HG02981 (cell line): ENCODE measurements at regions not wholly inside any gene's neighbourhood (a gene's known extent, or its start where the extent isn't known, plus 50 kb on each side); places are given as distances from the start of the nearest gene placed in this dataset.
"Not testable (repeated sequence)": the region's sequence is repeated elsewhere in the genome, so short reads cannot be mapped to it uniquely, and the experiment has no call there.

Experiments used
- ATAC-seq: cut with Tn5 transposase; IDR thresholded peaks from one replicate; pipeline ENCODE4 v1.9.1; 2021; ENCODE audit warnings: mild to moderate bottlenecking, moderate library complexity; ENCODE audit not compliant: unreplicated experiment

DNA sequence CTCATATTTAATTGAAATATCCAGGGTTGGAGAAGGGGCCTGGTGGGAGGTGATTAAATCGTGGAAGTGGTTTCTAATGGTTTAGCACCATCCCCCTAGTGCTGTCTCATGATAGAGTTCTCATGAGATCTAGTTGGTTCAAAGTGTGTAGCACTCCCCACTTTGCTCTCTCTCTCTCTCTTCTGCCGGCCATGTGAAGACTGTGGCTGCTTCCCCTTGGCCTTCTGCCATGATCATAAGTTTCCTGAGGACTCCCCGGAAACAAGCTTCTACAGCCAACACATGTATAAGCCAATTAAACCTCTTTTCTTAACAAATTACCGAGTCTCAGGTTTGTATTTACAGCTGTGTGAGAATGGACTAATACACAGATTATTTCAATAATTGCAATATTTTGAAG is 305.8 kb upstream of the KCND2 start:
- ATAC-seq = no peak

- ATAC-seq = not testable (repeated sequence)
Measured at GRCh38 chr7:119968411-119968810, 304.6 kb upstream of the KCND2 start.

DNA sequence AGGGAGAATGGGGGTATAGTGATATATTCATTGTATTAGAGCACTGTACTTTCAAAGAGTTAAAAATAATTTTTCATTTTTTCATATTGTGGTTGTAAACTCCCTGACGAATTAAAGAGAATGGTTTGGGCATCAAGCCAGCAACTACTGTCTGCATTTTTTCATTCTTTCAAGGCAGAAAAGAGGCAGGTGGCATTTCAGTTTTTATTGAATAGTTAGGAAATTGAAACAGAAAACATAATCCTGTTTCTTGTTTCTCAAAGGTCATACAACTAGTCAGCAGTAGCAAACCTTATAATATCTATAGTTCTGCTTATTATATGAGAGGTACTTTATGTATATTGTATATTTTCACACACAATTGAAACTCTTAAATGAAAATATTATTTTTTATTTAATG is 303.9 kb upstream of the KCND2 start:
- ATAC-seq = no peak

DNA sequence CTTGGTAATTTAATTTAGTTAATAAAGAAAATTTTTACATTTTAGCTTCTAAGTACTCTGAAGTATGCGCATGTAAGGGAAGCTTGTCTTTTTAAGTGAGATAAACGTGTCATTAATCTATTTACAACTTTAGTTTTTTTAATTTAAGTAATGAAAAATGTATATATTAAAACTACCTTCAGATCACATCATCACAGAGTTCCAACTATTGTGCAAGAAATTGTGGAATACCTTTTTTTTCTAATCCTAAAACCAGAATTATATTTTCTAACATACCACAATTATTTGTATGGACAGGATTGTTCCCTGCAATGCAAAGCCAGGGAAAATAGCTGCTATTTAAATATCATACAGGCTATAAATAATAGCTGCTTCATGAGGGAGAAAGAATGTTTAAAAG is 303.2 kb upstream of the KCND2 start:
- no peak for ATAC-seq

DNA sequence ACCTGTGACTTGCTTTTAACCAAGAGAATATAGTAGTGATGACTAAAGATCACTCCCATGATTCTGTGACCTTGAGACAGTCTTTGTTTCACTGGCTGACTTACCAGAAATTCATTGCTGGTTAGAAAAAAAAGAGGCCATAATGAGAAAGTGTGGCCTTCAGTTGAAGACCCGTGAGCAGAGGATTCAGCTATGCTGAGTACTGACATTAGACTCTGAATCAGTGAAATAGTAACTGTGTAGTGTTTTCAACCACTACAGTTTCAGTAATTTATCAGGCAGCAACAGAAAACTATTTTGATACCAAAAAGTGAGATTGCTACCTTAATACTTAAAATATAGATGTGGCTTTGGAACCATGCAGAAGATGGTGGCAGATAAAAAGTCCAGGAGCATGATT is 298.0 kb upstream of the KCND2 start:
- ATAC-seq = no peak

DNA sequence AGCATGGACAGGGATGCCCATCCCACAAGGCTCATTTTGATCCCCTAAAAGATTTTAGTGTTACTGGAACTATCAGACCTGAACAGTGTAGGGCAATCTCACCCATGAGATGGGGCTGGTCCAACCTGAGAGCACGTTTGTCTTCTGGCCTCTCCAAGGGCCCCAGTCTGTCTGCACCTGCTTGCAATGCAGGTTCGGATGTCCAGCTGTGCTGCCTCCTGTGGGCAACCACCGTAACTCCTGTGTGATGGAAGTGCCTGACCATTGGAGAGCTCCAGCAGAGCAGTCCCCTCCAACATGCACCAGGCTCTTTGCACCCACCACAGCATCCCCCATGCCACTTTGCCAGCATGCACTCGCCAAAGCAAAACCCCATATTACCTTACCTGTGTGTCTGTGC is 290.1 kb upstream of the KCND2 start:
- no peak for ATAC-seq

DNA sequence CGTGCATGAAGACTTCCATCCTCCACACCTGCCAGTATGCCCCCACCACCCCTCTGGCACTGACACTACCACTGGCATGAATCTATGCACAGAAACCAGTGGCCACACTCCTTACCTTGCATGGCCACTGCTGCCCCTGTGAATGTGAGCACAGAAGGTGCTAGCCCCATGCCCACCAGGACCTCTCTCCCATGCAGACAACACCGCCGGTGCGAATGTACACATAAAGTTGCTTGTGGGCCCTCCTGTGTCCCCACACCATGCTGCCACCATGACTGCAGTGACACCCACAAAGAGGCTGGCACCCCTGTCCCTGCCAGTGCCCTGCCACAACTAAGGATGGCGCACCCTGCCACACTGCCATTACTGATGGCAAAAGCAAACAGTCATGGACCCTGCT is 289.5 kb upstream of the KCND2 start:
- ATAC-seq = no peak

DNA sequence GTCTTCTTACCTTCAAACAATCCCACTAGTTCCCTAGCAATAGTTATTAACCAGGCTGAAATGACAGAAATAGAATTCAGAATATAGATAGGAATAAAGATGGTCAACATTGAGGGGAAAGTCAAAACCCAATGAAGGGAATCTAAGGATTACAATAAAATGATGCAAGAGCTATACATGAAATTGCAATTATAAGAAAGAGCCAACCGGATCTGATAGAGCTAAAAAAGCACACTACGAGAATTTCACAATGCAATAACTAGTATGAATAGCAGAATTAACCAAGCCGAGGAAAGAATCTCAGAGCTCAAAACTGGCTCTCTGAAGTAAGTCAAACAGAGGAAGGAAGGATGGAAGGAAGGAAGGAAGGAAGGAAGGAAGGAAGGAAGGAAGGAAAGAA is 288.7 kb upstream of the KCND2 start:
- no peak for ATAC-seq

DNA sequence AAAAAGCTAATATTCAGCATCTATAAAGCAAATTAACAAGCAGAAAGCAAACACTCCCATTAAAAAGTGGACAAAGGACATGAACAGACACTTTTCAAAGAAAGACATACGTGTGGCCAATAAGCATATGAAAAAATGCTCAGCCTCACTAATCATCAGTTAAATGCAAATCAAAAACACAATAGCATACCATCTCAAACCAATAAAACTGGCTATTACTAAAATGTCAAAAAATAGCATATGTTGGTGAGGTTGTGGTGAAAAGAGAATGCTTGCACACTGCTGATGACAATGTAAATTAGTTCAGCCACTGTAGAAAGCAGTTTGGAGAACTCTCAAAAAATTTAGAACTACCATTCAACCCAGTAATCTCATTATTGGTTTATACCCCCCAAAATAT is 284.6 kb upstream of the KCND2 start:
- ATAC-seq = no peak

- no peak for ATAC-seq
Measured at GRCh38 chr7:119994928-119995327, 278.0 kb upstream of the KCND2 start.

DNA sequence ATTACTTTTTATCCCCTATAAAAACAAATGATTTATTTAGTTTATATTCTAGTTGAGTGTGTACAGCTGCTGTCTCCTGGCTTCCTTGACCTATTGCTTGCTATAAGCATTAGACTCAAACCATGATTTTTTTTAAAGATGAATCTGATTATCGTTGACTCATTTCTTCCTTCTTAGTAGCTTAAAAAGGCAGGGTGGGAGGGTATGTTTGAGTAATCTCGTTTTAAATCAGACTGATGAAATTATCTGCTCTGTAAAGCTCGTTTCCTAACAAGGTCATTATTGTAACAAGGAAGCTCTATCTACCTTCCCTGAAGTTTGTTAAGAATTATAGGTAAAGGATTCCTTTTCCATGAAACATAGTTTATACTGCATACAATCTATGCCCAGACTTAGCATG is 276.3 kb upstream of the KCND2 start:
- ATAC-seq = no peak

- ATAC-seq = no peak
Measured at GRCh38 chr7:119999738-120000475, 273.1 kb upstream of the KCND2 start.

DNA sequence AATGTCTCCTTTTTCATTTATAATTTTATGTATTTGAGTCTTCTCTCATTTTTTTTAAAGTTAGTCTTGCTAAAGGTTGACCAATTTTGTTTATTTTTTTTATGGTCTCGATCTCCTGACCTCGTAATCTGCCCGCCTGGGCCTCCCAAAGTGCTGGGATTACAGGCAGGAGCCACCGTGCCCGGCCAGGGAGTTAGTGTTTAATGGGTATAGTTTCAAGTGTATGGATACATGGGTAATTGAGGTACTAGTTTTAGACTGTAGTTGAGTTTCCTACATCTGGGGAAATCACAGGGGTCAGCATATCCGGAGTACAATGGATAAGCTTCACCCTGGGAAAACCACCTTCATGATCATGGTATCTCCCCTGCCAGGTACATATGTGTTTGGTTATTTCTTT is 267.3 kb upstream of the KCND2 start:
- no peak for ATAC-seq

- ATAC-seq = not testable (repeated sequence)
Measured at GRCh38 chr7:120014301-120014700, 258.7 kb upstream of the KCND2 start.

DNA sequence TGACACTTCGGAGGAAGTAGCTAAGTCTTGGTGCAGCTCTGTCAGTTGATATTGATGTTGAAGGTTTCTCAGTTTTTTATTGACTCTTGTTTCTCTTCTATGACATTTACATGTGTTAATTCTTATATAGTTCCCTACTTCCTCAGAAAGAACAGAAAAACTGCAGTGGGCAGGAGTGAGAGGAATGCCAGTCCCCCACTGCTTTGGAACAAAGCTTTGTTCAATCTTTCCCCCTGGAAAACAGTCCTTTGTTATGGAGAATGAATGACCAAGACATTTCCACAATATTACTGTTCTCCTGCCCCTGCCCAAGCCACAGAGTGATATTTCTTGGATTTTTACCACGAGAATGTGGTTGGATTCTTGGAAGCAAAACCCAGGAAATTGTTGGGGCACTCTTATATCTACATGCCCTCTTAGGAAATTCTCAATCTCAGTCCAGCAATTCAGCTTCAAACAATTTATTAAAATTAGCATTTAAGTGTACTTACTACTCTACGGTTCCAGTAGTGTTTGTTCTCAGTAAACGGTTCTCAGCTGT is 258.0 kb upstream of the KCND2 start:
- no peak for ATAC-seq

GRCh38 chr7:120021085-120021484 is 251.9 kb upstream of the KCND2 start:
- no peak for ATAC-seq

DNA sequence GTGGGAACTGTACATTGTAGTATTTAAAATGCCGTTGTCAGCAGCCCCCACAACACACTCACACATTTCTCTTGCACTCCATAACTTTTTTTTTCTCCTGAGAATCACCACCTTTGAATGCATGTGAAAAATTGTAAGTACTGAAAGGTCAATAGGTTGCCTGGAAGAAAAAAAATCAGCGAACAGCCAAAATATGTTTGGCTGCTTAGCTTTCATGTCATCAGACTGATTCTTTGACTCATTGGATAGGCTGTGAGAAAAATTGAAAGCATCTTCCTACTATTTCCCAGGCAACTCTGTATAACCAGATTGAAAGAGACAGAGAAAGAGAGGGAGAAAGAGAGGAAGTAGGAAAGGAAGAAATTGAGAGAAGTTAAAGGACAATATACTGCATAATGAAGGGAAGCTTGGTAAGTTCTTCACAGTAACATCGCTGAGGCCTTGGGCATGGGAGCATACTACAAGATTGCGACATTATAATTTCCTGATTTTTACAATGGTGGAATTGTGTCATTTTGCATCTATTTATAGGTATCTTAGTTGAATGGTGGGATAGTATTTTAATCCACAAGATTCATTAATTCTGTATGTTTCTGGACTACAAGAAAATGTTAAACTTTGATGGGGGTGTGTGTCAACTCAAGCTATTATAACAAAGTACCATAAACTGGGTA is 249.3 kb upstream of the KCND2 start:
- ATAC-seq = no peak

DNA sequence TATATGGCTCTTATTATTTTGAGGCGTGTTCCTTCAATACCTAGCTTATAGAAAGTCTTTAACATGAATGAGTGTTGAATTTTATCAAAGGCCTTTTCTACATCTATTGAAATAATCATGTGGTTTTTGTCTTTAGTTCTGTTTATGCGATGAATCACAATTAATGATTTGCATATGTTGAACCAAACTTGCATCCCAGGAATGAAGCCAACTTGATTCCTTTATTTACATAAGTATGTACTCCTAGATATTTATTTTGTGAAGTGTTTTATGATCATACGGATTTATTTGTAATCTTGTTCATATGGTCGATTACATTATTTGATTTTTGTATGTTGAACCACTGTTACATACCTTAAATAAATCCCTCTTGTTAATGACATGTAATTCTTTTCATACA is 244.3 kb upstream of the KCND2 start:
- no peak for ATAC-seq

DNA sequence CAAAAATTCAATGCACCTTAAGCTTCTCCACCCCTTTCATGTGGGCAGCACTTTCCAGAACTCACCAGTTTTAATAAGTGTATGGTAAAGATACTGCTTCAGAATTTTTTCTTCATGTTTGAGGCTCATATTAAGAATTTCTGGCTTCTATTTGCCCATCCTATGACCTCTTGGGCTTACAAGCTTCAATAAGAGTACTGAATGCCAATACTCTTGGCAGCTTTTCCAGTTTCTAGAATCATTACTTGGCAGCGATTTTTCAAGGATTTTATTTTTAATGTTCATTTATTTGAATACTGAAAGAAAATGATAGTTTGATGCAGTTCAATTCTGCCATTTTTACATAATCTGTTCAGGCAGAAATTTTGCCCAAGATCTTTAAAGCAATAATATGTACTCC is 242.1 kb upstream of the KCND2 start:
- ATAC-seq = no peak

DNA sequence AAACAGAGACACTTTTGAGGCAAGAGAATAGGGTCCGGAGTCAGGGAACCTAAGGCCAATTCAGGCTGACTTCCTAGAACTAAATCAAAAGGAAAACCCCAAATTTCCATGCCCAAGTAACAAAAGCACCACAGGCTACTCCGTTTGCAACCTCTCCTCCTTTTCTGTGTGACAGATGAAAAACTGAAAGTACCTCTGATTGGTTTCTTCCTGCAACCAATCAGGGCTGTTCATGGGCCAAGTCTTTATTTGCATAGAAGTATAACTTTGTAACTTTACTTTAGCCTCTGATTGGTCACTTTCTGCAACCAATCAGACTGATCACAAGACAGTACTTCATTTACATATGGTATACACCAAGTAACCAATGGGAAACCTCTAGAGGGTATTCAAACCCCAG is 239.9 kb upstream of the KCND2 start:
- ATAC-seq = no peak

DNA sequence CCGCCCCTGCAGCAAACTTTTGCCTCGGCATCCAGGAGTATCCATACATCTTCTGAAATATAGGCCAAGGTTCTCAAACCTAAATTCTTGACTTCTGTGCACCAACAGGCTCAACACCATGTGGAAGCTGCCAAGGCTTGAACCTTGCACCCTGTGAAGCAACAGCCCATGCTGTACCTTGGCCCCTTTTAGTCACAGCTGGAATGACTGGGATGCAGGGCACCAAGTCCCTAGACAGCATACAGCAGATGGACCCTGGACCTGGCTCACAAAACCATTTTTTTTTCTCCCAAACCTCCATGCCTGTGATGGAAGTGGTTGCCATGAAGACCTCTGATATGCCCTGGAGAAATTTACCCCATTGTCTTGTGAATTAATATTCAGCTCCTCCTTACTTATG is 233.8 kb upstream of the KCND2 start:
- no peak for ATAC-seq

- ATAC-seq = no peak
Measured at GRCh38 chr7:120041798-120042197, 231.2 kb upstream of the KCND2 start.

GRCh38 chr7:120043250-120043649 is 229.7 kb upstream of the KCND2 start:
- ATAC-seq = no peak
